Hematopoietic multipotent progenitor cell treated with erythropoietin and hydrocortisone succinate and interleukin-3 and kit ligand, for 15 days (in vitro differentiated cells): ENCODE measurements at regions not wholly inside any gene's neighbourhood (a gene's known extent, or its start where the extent isn't known, plus 50 kb on each side); places are given as distances from the start of the nearest gene placed in this dataset.

Experiments used
- DNase-seq: peaks from one replicate; pipeline ENCODE4 v3.0.0-alpha.2; 2015; ENCODE audit warnings: low spot score

DNA sequence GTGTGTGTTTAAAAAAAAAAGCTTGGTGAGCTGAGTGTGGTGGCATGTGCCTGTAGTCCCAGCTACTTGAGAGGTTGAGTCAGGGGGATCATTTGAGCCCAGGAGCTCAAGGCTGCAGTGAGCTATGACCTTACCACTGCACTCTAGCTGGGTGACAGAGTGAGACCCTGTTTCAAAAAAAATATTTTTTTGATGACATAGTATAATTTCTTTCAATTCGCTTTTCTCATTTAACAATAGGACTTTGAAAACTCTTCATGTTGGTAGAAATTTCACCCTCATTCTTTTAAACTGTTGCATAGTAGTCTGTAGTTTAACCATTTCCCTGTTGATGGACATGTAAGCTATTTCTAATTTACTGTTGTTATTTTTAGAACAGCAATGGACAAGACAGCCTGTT lies 55.7 kb upstream of the EXOC6 start:
- no peak for DNase-seq
